ENCODE measurements at regions not wholly inside any gene's neighbourhood (a gene's known extent, or its start where the extent isn't known, plus 50 kb on each side); places are given as distances from the start of the nearest gene placed in this dataset.

- H3K9me3 ChIP-seq = no peaks in the 10 kb centered on the region
- no peak for TF ChIP-seq CTCF (IDR thresholded peaks at IDR 0.05)
- TF ChIP-seq POLR2AphosphoS5 (IDR thresholded peaks at IDR 0.05) = no peak
- no peak for TF ChIP-seq POLR2A (IDR thresholded peaks at IDR 0.05)
- H3K36me3 ChIP-seq = no peaks in the 10 kb centered on the region
- intact Hi-C loops (cut with DNase I; ENCODE audit: low total_unique reads) = no loop called here
- no peaks in the 10 kb centered on the region for H3K27me3 ChIP-seq
- H3K4me1 ChIP-seq = no peaks in the 10 kb centered on the region
- DNase-seq (ENCODE audit: low spot score in 2 of 2) = no peak
- no peak overlapping the region for H3K27ac ChIP-seq
- H3K4me3 ChIP-seq = no peak overlapping the region
Measured at GRCh38 chr15:69625328-69625727, 172.7 kb downstream of the RPLP1 start.

GRCh38 chr15:69626095-69627066, 173.8 kb downstream of the RPLP1 start:
- DNase-seq (ENCODE audit: low spot score in 2 of 2) = no peak

GRCh38 chr15:69627548-69628158, 175.0 kb downstream of the RPLP1 start:
- intact Hi-C loops (cut with DNase I; ENCODE audit: low total_unique reads) = no loop called here
- Histone ChIP-seq H3K4me1 (no peaks in the 10 kb centered on the region), H3K36me3 (no peaks in the 10 kb centered on the region), H3K27ac (no peak overlapping the region), H3K27me3 (no peaks in the 10 kb centered on the region), H3K4me3 (no peak overlapping the region), H3K9me3 (no peaks in the 10 kb centered on the region)
- TF ChIP-seq POLR2AphosphoS5 (IDR thresholded peaks at IDR 0.05) (no peak), CTCF (IDR thresholded peaks at IDR 0.05) (no peak)
- DNase-seq (ENCODE audit: low spot score in 2 of 2) = no peak

More at GRCh38 chr15:69626095-69627066, 173.8 kb downstream of the RPLP1 start:
- no peak for TF ChIP-seq POLR2AphosphoS5 (IDR thresholded peaks at IDR 0.05)
- TF ChIP-seq CTCF (IDR thresholded peaks at IDR 0.05) = no peak
- no peak for TF ChIP-seq POLR2A (IDR thresholded peaks at IDR 0.05)
- no peaks in the 10 kb centered on the region for H3K4me1 ChIP-seq
- H3K9me3 ChIP-seq = no peaks in the 10 kb centered on the region
- H3K36me3 ChIP-seq = no peaks in the 10 kb centered on the region
- no peak overlapping the region for H3K4me3 ChIP-seq
- intact Hi-C loops (cut with DNase I; ENCODE audit: low total_unique reads) = no loop called here
- H3K27ac ChIP-seq = no peak overlapping the region
- no peaks in the 10 kb centered on the region for H3K27me3 ChIP-seq

- no peak for DNase-seq (ENCODE audit: low spot score in 2 of 2)
- Histone ChIP-seq H3K27me3 (no peaks in the 10 kb centered on the region), H3K4me1 (no peaks in the 10 kb centered on the region), H3K27ac (no peak overlapping the region), H3K9me3 (no peaks in the 10 kb centered on the region), H3K4me3 (no peak overlapping the region), H3K36me3 (no peaks in the 10 kb centered on the region)
- intact Hi-C loops (cut with DNase I; ENCODE audit: low total_unique reads) = no loop called here
- TF ChIP-seq POLR2A (IDR thresholded peaks at IDR 0.05) (no peak), POLR2AphosphoS5 (IDR thresholded peaks at IDR 0.05) (no peak), CTCF (IDR thresholded peaks at IDR 0.05) (no peak)
Measured at GRCh38 chr15:69628256-69629093, 175.9 kb downstream of the RPLP1 start.
